Nephron (organoid): ENCODE measurements at regions not wholly inside any gene's neighbourhood (a gene's known extent, or its start where the extent isn't known, plus 50 kb on each side); places are given as distances from the start of the nearest gene placed in this dataset.

Experiments used
- H3K27ac Mint-ChIP-seq, 3 experiments: 2 replicates each; pipeline ENCODE4 v1.8.0; 2020; ENCODE audit warnings: mixed read lengths in 3 of 3, mild to moderate bottlenecking in 2 of 3, moderate library complexity in 1 of 3
- H3K27me3 Mint-ChIP-seq: 2 replicates; pipeline ENCODE4 v1.8.0; 2021; ENCODE audit warnings: low read depth, mild to moderate bottlenecking, moderate library complexity, mixed read lengths
- H3K36me3 Mint-ChIP-seq: 2 replicates; pipeline ENCODE4 v1.8.0; 2020; ENCODE audit warnings: low read depth, mixed read lengths
- H3K4me1 Mint-ChIP-seq: 2 replicates; pipeline ENCODE4 v1.8.0; 2020; ENCODE audit warnings: mixed read lengths
- H3K4me3 Mint-ChIP-seq, 3 experiments: 2 replicates each; pipeline ENCODE4 v1.8.0; 2020; ENCODE audit warnings: mild to moderate bottlenecking in 3 of 3, mixed read lengths in 3 of 3, moderate library complexity in 2 of 3
- H3K9me3 Mint-ChIP-seq: 2 replicates; pipeline ENCODE4 v1.8.0; 2020; ENCODE audit warnings: mixed read lengths
- CTCF ChIP-seq, 3 experiments: fragments of 200-600 bp; sonication (generic); IDR thresholded peaks; one replicate each; pipeline ENCODE4 v1.5.0; 2021; ENCODE audit warnings: antibody characterized with exemption in 3 of 3; ENCODE audit not compliant: unreplicated experiment in 3 of 3

DNA sequence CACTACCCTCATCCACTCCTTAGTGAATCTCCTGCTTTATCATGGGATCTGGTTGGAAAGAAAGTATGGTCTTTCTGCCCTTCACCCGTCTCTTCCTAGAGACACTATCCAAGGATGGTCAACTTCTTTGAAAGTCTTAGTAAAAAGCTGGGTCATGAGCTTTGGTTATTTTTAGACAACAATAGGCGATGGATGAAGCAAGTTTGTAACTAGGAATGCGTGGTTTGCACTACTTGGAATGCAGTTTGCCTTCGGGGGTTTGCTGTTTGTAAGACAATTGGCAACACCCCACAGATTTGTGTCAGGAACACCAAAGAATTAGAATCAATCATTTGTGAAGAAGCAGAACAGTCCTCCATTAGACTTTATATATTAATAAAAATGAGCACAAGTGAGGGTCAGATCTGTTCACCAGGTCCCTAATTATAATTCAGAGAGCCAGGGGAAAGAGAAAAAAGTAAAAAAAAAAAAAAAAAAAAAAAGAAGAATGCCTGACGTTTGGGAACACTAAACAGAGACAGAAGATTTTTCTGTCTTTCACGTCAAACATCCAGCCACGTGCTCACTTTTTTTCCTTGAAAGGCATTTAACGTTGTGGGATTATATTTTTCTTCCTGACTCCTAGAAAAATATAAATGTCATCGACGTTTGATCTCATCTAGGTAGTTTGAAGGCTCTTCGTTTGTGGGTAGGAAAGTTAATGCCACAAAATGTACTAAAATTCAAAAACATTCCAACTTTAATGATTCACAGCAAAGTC is 60.7 kb upstream of the BTG3 start:
- no peaks in the 10 kb centered on the region for H3K9me3 Mint-ChIP-seq
- no peak for TF ChIP-seq CTCF (IDR thresholded peaks at IDR 0.05; ENCODE audit: unreplicated experiment in 3 of 3)
- H3K4me3 Mint-ChIP-seq = no peak overlapping the region
- H3K4me1 Mint-ChIP-seq = peaks cover 31% of the 10 kb centered on the region
- peak overlapping the region in 2 of 3 experiments; percentile 24 to 71 for H3K27ac Mint-ChIP-seq
- H3K27me3 Mint-ChIP-seq = peaks cover 8% of the 10 kb centered on the region
- no peaks in the 10 kb centered on the region for H3K36me3 Mint-ChIP-seq

- H3K27me3 Mint-ChIP-seq = peaks cover 8% of the 10 kb centered on the region
- no peaks in the 10 kb centered on the region for H3K36me3 Mint-ChIP-seq
- no peak overlapping the region for H3K27ac Mint-ChIP-seq
- no peaks in the 10 kb centered on the region for H3K9me3 Mint-ChIP-seq
- H3K4me1 Mint-ChIP-seq = peaks cover 27% of the 10 kb centered on the region
- H3K4me3 Mint-ChIP-seq = no peak overlapping the region
- no peak for TF ChIP-seq CTCF (IDR thresholded peaks at IDR 0.05; ENCODE audit: unreplicated experiment in 3 of 3)
These were observed 59.0 kb upstream of the BTG3 start for GRCh38 chr21:17671733-17672132.

DNA sequence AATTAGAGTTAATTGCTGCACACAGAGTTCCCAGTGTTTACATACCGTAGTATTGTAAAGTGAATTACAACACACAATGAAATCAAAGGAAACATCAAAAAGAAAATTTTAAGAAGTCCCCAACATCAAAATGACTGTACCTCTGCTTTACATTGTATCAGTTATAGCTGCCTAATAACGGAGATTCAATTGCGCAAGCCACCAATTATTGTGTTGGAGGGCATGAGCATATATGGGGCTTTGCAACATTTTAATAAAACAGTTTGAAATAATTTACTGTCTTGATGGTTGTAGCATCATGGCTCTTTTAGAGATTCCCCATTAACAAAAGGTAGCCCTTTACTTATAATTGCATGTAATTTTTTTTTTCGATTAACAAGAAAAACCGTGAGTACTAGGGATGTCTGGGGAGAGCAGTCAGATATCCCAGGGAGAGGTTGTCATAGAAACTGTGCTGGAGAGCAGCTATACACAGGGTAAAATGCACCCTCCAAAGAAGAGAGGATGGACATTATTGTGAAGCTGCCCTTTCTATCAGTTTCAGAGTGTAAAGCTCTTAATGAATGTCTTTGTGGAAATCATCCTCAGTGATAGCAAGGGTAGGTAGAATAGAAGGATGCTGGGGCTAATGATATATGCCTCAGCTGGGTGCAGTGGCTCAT is 55.9 kb upstream of the BTG3 start:
- no peaks in the 10 kb centered on the region for H3K36me3 Mint-ChIP-seq
- peaks cover 8% of the 10 kb centered on the region for H3K27me3 Mint-ChIP-seq
- TF ChIP-seq CTCF (IDR thresholded peaks at IDR 0.05; ENCODE audit: unreplicated experiment in 3 of 3) = no peak
- H3K4me1 Mint-ChIP-seq = peaks cover 7% of the 10 kb centered on the region
- H3K4me3 Mint-ChIP-seq = no peak overlapping the region
- H3K9me3 Mint-ChIP-seq = no peaks in the 10 kb centered on the region
- H3K27ac Mint-ChIP-seq = no peak overlapping the region

DNA sequence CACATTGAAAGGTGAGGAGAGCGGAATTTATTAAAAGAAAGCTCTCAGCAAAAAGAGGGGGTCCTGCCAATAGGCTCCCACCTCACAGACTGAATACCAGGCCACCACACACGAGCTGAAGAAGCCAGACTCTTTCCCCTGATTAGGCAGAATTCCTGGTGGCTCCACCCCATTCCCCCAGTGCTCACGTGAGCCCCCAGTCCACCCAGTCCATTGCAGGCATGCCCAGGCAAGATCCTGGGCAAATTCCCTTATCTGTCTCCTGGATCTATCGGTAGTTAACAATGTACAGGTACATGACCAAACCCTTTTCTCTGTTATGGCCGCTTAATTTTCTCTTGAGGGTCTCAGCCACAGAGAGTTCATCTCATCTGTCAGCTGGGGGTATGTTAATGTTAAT is 54.6 kb upstream of the BTG3 start:
- H3K36me3 Mint-ChIP-seq = no peaks in the 10 kb centered on the region
- H3K9me3 Mint-ChIP-seq = no peaks in the 10 kb centered on the region
- H3K27ac Mint-ChIP-seq = no peak overlapping the region
- H3K4me1 Mint-ChIP-seq = no peaks in the 10 kb centered on the region
- H3K27me3 Mint-ChIP-seq = peaks cover 4% of the 10 kb centered on the region
- no peak overlapping the region for H3K4me3 Mint-ChIP-seq
- TF ChIP-seq CTCF (IDR thresholded peaks at IDR 0.05; ENCODE audit: unreplicated experiment in 3 of 3) = no peak
